Neural progenitor cell (in vitro differentiated cells): ENCODE measurements at regions not wholly inside any gene's neighbourhood (a gene's known extent, or its start where the extent isn't known, plus 50 kb on each side); places are given as distances from the start of the nearest gene placed in this dataset.

Experiments used
- EZH2 ChIP-seq: fragments of 200-600 bp; sonication (generic); IDR thresholded peaks from 2 replicates; pipeline ENCODE4 v1.6.1; 2017; ENCODE audit warnings: antibody characterized with exemption, mild to moderate bottlenecking, moderate library complexity
- EZH2phosphoT487 ChIP-seq: fragments of 200-600 bp; sonication (generic); IDR thresholded peaks from 2 replicates; pipeline ENCODE4 v1.6.1; 2017; ENCODE audit warnings: antibody characterized with exemption
- TF ChIP-seq, protein P1 (sequence below): fragments of 200-600 bp; sonication (generic); IDR thresholded peaks from 2 replicates; pipeline ENCODE4 v1.5.1; 2017; ENCODE audit warnings: antibody characterized with exemption, mild to moderate bottlenecking

GRCh38 chr11:26842478-26843282 lies 120.8 kb upstream of the SLC5A12 start:
- TF ChIP-seq, protein P1, sequence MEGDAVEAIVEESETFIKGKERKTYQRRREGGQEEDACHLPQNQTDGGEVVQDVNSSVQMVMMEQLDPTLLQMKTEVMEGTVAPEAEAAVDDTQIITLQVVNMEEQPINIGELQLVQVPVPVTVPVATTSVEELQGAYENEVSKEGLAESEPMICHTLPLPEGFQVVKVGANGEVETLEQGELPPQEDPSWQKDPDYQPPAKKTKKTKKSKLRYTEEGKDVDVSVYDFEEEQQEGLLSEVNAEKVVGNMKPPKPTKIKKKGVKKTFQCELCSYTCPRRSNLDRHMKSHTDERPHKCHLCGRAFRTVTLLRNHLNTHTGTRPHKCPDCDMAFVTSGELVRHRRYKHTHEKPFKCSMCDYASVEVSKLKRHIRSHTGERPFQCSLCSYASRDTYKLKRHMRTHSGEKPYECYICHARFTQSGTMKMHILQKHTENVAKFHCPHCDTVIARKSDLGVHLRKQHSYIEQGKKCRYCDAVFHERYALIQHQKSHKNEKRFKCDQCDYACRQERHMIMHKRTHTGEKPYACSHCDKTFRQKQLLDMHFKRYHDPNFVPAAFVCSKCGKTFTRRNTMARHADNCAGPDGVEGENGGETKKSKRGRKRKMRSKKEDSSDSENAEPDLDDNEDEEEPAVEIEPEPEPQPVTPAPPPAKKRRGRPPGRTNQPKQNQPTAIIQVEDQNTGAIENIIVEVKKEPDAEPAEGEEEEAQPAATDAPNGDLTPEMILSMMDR: no peak
- TF ChIP-seq EZH2 (no peak), EZH2phosphoT487 (no peak)
